ENCODE measurements at regions not wholly inside any gene's neighbourhood (a gene's known extent, or its start where the extent isn't known, plus 50 kb on each side); places are given as distances from the start of the nearest gene placed in this dataset.
"Not testable (repeated sequence)": the region's sequence is repeated elsewhere in the genome, so short reads cannot be mapped to it uniquely, and the experiment has no call there.

GRCh38 chr5:71404936-71405335, 50.5 kb upstream of the BDP1 start:
- TF ChIP-seq CTCF (IDR thresholded peaks at IDR 0.05 in 2 of 3, conservative IDR thresholded peaks at IDR 0.05 in 1 of 3; ENCODE audit: borderline replicate concordance in 1 of 3, insufficient read depth in 1 of 3, low read depth in 2 of 3, low read length in 2 of 3); CEBPB (IDR thresholded peaks at IDR 0.05; ENCODE audit: low read depth); SP1 (IDR thresholded peaks at IDR 0.05; ENCODE audit: low read depth); SIN3A (IDR thresholded peaks at IDR 0.05; ENCODE audit: low read depth); POLR2AphosphoS5 (IDR thresholded peaks at IDR 0.05; ENCODE audit: low read depth, low read length); MAX (IDR thresholded peaks at IDR 0.05); ATF3 (IDR thresholded peaks at IDR 0.05); EGR1 (IDR thresholded peaks at IDR 0.05; ENCODE audit: low read depth); POLR2A (IDR thresholded peaks at IDR 0.05; ENCODE audit: borderline replicate concordance, extremely low read depth, insufficient read depth, insufficient read length): not testable (repeated sequence)
